ENCODE measurements at regions not wholly inside any gene's neighbourhood (a gene's known extent, or its start where the extent isn't known, plus 50 kb on each side); places are given as distances from the start of the nearest gene placed in this dataset.

DNA sequence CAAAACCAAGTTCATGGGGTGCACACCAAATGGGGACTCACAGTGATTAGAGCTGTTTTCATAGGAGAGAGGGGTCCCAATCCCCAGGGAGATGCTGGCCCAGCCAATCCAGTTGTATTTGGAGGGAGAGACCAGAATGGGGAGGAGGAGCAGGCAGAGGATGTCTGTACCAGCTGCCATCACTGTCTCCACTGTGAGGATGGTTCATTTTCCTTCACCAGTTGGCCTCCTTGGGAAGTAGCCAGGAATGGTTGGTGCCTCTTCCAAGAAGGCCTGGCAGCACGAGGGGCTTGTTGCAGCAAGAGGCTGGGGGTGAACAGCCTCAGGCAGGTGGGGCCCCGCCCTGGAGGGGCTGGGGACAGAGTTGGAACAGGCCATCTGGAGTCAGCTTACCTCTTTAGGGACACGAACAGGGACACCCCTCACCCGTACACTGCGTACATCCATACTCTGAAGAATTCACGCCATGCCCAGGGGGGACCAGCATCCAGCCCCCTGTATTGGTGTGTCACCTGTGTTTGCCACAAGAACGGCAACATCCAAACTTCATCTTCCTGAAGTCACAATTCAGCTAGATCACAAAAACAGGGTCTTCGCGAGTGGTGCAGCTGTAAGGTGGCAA, 161.7 kb upstream of the ZNF236 start:
- H3K4me1 Mint-ChIP-seq: peaks cover 15 to 18% (median 17%) of the 10 kb centered on the region in 3 donors
- H3K4me3 ChIP-seq (ENCODE audit: control insufficient read depth in 1 of 2, extremely low read depth in 1 of 2, low read length in 1 of 2): no peak overlapping the region
- ChIA-PET CTCF (no interaction called here), POLR2A (interaction anchor here in 1 of 2 donors (0.6 kb wide), 1 partner anchor 13 kb away, joined by 3 read pairs; no protein-coding TSS in a partner anchor)
- WGBS (ENCODE audit: insufficient coverage): 48% methylated on average over 3 of the region's 9 CpGs
- peaks cover 2 to 3% of the 10 kb centered on the region in 2 experiments for H3K4me1 ChIP-seq (ENCODE audit: control insufficient read depth in 1 of 2, extremely low read depth in 1 of 2, insufficient read depth in 2 of 2, low read length in 2 of 2)
- H3K9me3 Mint-ChIP-seq: no peaks in the 10 kb centered on the region
- peaks cover 28 to 31% of the 10 kb centered on the region in 2 donors for H3K27me3 Mint-ChIP-seq
- no peak overlapping the region for H3K4me3 Mint-ChIP-seq
- H3K36me3 ChIP-seq (ENCODE audit: control insufficient read depth in 2 of 2, extremely low read depth in 1 of 2, insufficient read depth in 1 of 2, low read length in 1 of 2): no peaks in the 10 kb centered on the region
- ATAC-seq (replicated peaks in 1 of 4) (no peak), DNase-seq (no peak)
- H3K27me3 ChIP-seq (replicated peaks in 1 of 2; ENCODE audit: control insufficient read depth in 2 of 2, extremely low read depth in 1 of 2, insufficient read depth in 2 of 2, low read length in 1 of 2): peaks cover 0 to 13% of the 10 kb centered on the region in 2 experiments
- no peaks in the 10 kb centered on the region for H3K36me3 Mint-ChIP-seq
- no peaks in the 10 kb centered on the region for H3K9me3 ChIP-seq
- no peak overlapping the region for H3K27ac ChIP-seq (ENCODE audit: low read length)
- H3K27ac Mint-ChIP-seq: no peak overlapping the region

GRCh38 chr18:76658627-76659026, 163.6 kb upstream of the ZNF516 start:
- Histone ChIP-seq H3K4me1 (ENCODE audit: control insufficient read depth in 1 of 2, extremely low read depth in 1 of 2, insufficient read depth in 2 of 2, low read length in 2 of 2) (peaks cover 2 to 3% of the 10 kb centered on the region in 2 experiments), H3K9me3 (no peaks in the 10 kb centered on the region), H3K27ac (ENCODE audit: low read length) (no peak overlapping the region), H3K27me3 (replicated peaks in 1 of 2; ENCODE audit: control insufficient read depth in 2 of 2, extremely low read depth in 1 of 2, insufficient read depth in 2 of 2, low read length in 1 of 2) (peaks cover 0 to 26% of the 10 kb centered on the region in 2 experiments), H3K36me3 (ENCODE audit: control insufficient read depth in 2 of 2, extremely low read depth in 1 of 2, insufficient read depth in 1 of 2, low read length in 1 of 2) (no peaks in the 10 kb centered on the region), H3K4me3 (ENCODE audit: control insufficient read depth in 1 of 2, extremely low read depth in 1 of 2, low read length in 1 of 2) (no peak overlapping the region)
- Mint-ChIP-seq H3K4me3 (no peak overlapping the region), H3K27me3 (peaks cover 39 to 45% of the 10 kb centered on the region in 2 donors), H3K27ac (no peak overlapping the region), H3K9me3 (no peaks in the 10 kb centered on the region), H3K4me1 (peaks cover 15 to 18% (median 17%) of the 10 kb centered on the region in 3 donors), H3K36me3 (no peaks in the 10 kb centered on the region)
- peak in 2 of 35 experiments; percentile 8 to 9 for DNase-seq
- WGBS (ENCODE audit: insufficient coverage): 58% methylated on average over 2 of the region's 7 CpGs
- peak in 1 of 4 experiments; percentile 42 for ATAC-seq (replicated peaks in 1 of 4)
- POLR2A ChIA-PET: no interaction called here
- CTCF ChIA-PET: no interaction called here

- Histone ChIP-seq H3K27me3 (replicated peaks in 1 of 2; ENCODE audit: control insufficient read depth in 2 of 2, extremely low read depth in 1 of 2, insufficient read depth in 2 of 2, low read length in 1 of 2) (peaks cover 0 to 26% of the 10 kb centered on the region in 2 experiments), H3K27ac (ENCODE audit: low read length) (no peak overlapping the region), H3K36me3 (ENCODE audit: control insufficient read depth in 2 of 2, extremely low read depth in 1 of 2, insufficient read depth in 1 of 2, low read length in 1 of 2) (no peaks in the 10 kb centered on the region), H3K4me3 (ENCODE audit: control insufficient read depth in 1 of 2, extremely low read depth in 1 of 2, low read length in 1 of 2) (no peak overlapping the region), H3K4me1 (ENCODE audit: control insufficient read depth in 1 of 2, extremely low read depth in 1 of 2, insufficient read depth in 2 of 2, low read length in 2 of 2) (peaks cover 2 to 3% of the 10 kb centered on the region in 2 experiments), H3K9me3 (no peaks in the 10 kb centered on the region)
- ChIA-PET CTCF (interaction anchor here (0.7 to 0.8 kb wide), 2 partner anchors 295 to 1383 kb away, joined by 3 to 4 read pairs; no protein-coding TSS in a partner anchor), POLR2A (no interaction called here)
- no peaks in the 10 kb centered on the region for H3K9me3 Mint-ChIP-seq
- peaks cover 15 to 18% (median 17%) of the 10 kb centered on the region in 3 donors for H3K4me1 Mint-ChIP-seq
- peaks cover 42 to 48% of the 10 kb centered on the region in 2 donors for H3K27me3 Mint-ChIP-seq
- no peak overlapping the region for H3K27ac Mint-ChIP-seq
- no peak overlapping the region for H3K4me3 Mint-ChIP-seq
- ATAC-seq (replicated peaks in 1 of 4): no peak
- no peaks in the 10 kb centered on the region for H3K36me3 Mint-ChIP-seq
- no peak for DNase-seq
- WGBS (ENCODE audit: insufficient coverage): no CpG with 5 or more reads among the region's 9 CpGs
Measured at GRCh38 chr18:76657911-76658470, 162.9 kb upstream of the ZNF516 start.

GRCh38 chr18:76656925-76657827, 162.1 kb upstream of the ZNF516 start:
- Histone ChIP-seq H3K36me3 (ENCODE audit: control insufficient read depth in 2 of 2, extremely low read depth in 1 of 2, insufficient read depth in 1 of 2, low read length in 1 of 2) (no peaks in the 10 kb centered on the region), H3K27ac (ENCODE audit: low read length) (no peak overlapping the region), H3K9me3 (no peaks in the 10 kb centered on the region), H3K27me3 (replicated peaks in 1 of 2; ENCODE audit: control insufficient read depth in 2 of 2, extremely low read depth in 1 of 2, insufficient read depth in 2 of 2, low read length in 1 of 2) (peaks cover 0 to 26% of the 10 kb centered on the region in 2 experiments), H3K4me1 (ENCODE audit: control insufficient read depth in 1 of 2, extremely low read depth in 1 of 2, insufficient read depth in 2 of 2, low read length in 2 of 2) (peaks cover 2 to 3% of the 10 kb centered on the region in 2 experiments), H3K4me3 (ENCODE audit: control insufficient read depth in 1 of 2, extremely low read depth in 1 of 2, low read length in 1 of 2) (no peak overlapping the region)
- no peaks in the 10 kb centered on the region for H3K9me3 Mint-ChIP-seq
- ChIA-PET POLR2A (no interaction called here), CTCF (interaction anchor here (0.7 to 0.8 kb wide), 2 partner anchors 294 to 1383 kb away, joined by 3 to 4 read pairs; no protein-coding TSS in a partner anchor)
- H3K36me3 Mint-ChIP-seq: no peaks in the 10 kb centered on the region
- no peak overlapping the region for H3K27ac Mint-ChIP-seq
- WGBS (ENCODE audit: insufficient coverage): no CpG with 5 or more reads among the region's 8 CpGs
- H3K4me1 Mint-ChIP-seq: peaks cover 15 to 18% (median 17%) of the 10 kb centered on the region in 3 donors
- H3K27me3 Mint-ChIP-seq: peaks cover 46 to 49% of the 10 kb centered on the region in 2 donors
- H3K4me3 Mint-ChIP-seq: no peak overlapping the region
- DNase-seq: no peak
- no peak for ATAC-seq (replicated peaks in 1 of 4)

DNA sequence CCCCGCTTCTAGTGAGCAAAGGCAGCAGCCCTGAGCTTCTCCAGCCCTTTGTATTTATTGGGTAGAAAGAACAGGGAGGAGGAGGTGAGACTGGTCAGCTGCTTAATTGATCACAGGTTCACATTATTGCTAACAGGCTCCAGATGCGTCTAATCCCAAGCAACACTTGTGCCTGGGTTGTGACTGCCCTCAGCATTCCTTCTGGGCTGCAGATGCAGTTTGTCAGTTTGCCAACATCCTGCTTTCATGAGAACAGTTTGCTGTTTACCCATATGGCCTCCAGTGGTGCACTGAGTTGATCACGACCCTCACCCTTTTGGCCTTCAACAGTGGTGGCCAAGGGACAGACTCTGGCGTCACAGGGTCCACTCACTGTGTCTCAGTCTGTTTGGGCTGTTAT, 159.5 kb upstream of the ZNF516 start:
- Mint-ChIP-seq H3K4me1 (peaks cover 15 to 18% (median 17%) of the 10 kb centered on the region in 3 donors), H3K36me3 (no peaks in the 10 kb centered on the region), H3K27ac (no peak overlapping the region), H3K9me3 (no peaks in the 10 kb centered on the region), H3K4me3 (no peak overlapping the region), H3K27me3 (peaks cover 54 to 62% of the 10 kb centered on the region in 2 donors)
- no peak overlapping the region for H3K27ac ChIP-seq (ENCODE audit: low read length)
- DNase-seq (no peak), ATAC-seq (replicated peaks in 1 of 4) (no peak)
- no peaks in the 10 kb centered on the region for H3K36me3 ChIP-seq (ENCODE audit: control insufficient read depth in 2 of 2, extremely low read depth in 1 of 2, insufficient read depth in 1 of 2, low read length in 1 of 2)
- 71% methylated on average over 4 of the region's 4 CpGs for WGBS (ENCODE audit: insufficient coverage)
- POLR2A ChIA-PET: no interaction called here
- peaks cover 0 to 24% of the 10 kb centered on the region in 2 experiments for H3K27me3 ChIP-seq (replicated peaks in 1 of 2; ENCODE audit: control insufficient read depth in 2 of 2, extremely low read depth in 1 of 2, insufficient read depth in 2 of 2, low read length in 1 of 2)
- H3K9me3 ChIP-seq: no peaks in the 10 kb centered on the region
- H3K4me1 ChIP-seq (ENCODE audit: control insufficient read depth in 1 of 2, extremely low read depth in 1 of 2, insufficient read depth in 2 of 2, low read length in 2 of 2): peaks cover 2 to 3% of the 10 kb centered on the region in 2 experiments
- CTCF ChIA-PET: no interaction called here
- no peak overlapping the region for H3K4me3 ChIP-seq (ENCODE audit: control insufficient read depth in 1 of 2, extremely low read depth in 1 of 2, low read length in 1 of 2)

GRCh38 chr18:76647322-76647721, 152.3 kb upstream of the ZNF516 start:
- 86% methylated on average over 11 of the region's 11 CpGs for WGBS (ENCODE audit: insufficient coverage)
- Histone ChIP-seq H3K27me3 (replicated peaks in 1 of 2; ENCODE audit: control insufficient read depth in 2 of 2, extremely low read depth in 1 of 2, insufficient read depth in 2 of 2, low read length in 1 of 2) (peaks cover 0 to 20% of the 10 kb centered on the region in 2 experiments), H3K27ac (ENCODE audit: low read length) (no peak overlapping the region), H3K36me3 (ENCODE audit: control insufficient read depth in 2 of 2, extremely low read depth in 1 of 2, insufficient read depth in 1 of 2, low read length in 1 of 2) (no peaks in the 10 kb centered on the region), H3K9me3 (no peaks in the 10 kb centered on the region), H3K4me1 (ENCODE audit: control insufficient read depth in 1 of 2, extremely low read depth in 1 of 2, insufficient read depth in 2 of 2, low read length in 2 of 2) (no peaks in the 10 kb centered on the region), H3K4me3 (ENCODE audit: control insufficient read depth in 1 of 2, extremely low read depth in 1 of 2, low read length in 1 of 2) (no peak overlapping the region)
- Mint-ChIP-seq H3K4me1 (no peaks in the 10 kb centered on the region), H3K27ac (no peak overlapping the region), H3K9me3 (no peaks in the 10 kb centered on the region), H3K27me3 (peaks cover 13 to 21% of the 10 kb centered on the region in 2 donors), H3K4me3 (no peak overlapping the region), H3K36me3 (no peaks in the 10 kb centered on the region)
- ChIA-PET CTCF (no interaction called here), POLR2A (no interaction called here)
- no peak for DNase-seq
- no peak for ATAC-seq (replicated peaks in 1 of 4)

Data from T-cell (primary cell).